Jurkat, Clone E6-1 (cell line): ENCODE measurements at regions not wholly inside any gene's neighbourhood (a gene's known extent, or its start where the extent isn't known, plus 50 kb on each side); places are given as distances from the start of the nearest gene placed in this dataset.
A peak's percentile ranks its signal among the peaks of the same experiment; 100 is the strongest.
"Not testable (repeated sequence)": the region's sequence is repeated elsewhere in the genome, so short reads cannot be mapped to it uniquely, and the experiment has no call there.

Experiments used
- DNase-seq: peaks from one replicate; pipeline ENCODE4 v3.0.0-alpha.2; 2011; ENCODE audit warnings: low read depth, low spot score
- H3K4me3 ChIP-seq: 2 replicates; pipeline ENCODE4 v1.5.1; 2011; ENCODE audit warnings: mild to moderate bottlenecking, low read length, control low read depth, moderate library complexity

- DNase-seq, result peak; percentile 80
- no peak overlapping the region for H3K4me3 ChIP-seq
These were observed 253.1 kb upstream of the BTG1 start for GRCh38 chr12:92398565-92399309.

- no peak overlapping the region for H3K4me3 ChIP-seq
- DNase-seq, result no peak
These were observed 251.1 kb upstream of the BTG1 start for GRCh38 chr12:92396647-92397252.

GRCh38 chr12:92395322-92395721 lies 249.7 kb upstream of the BTG1 start:
- H3K4me3 ChIP-seq, result no peak overlapping the region
- DNase-seq, result no peak

- no peak overlapping the region for H3K4me3 ChIP-seq
- DNase-seq, result no peak
These were observed 249.2 kb upstream of the BTG1 start for GRCh38 chr12:92394895-92395294.

- no peak for DNase-seq
- no peak overlapping the region for H3K4me3 ChIP-seq
These were observed 247.9 kb upstream of the BTG1 start for GRCh38 chr12:92393504-92393903.

GRCh38 chr12:92391726-92392125 lies 246.1 kb upstream of the BTG1 start:
- not testable (repeated sequence) for DNase-seq, H3K4me3 ChIP-seq

- no peak overlapping the region for H3K4me3 ChIP-seq
- no peak for DNase-seq
These were observed 243.8 kb upstream of the BTG1 start for GRCh38 chr12:92389466-92389865.

GRCh38 chr12:92385296-92385695 lies 239.7 kb upstream of the BTG1 start:
- H3K4me3 ChIP-seq, result no peak overlapping the region
- no peak for DNase-seq

GRCh38 chr12:92384571-92384970 lies 238.9 kb upstream of the BTG1 start:
- no peak for DNase-seq
- H3K4me3 ChIP-seq, result no peak overlapping the region

- no peak overlapping the region for H3K4me3 ChIP-seq
- no peak for DNase-seq
These were observed 236.8 kb upstream of the BTG1 start for GRCh38 chr12:92382383-92382878.

GRCh38 chr12:92381856-92382255 lies 236.2 kb upstream of the BTG1 start:
- no peak overlapping the region for H3K4me3 ChIP-seq

GRCh38 chr12:92378682-92379479 lies 233.2 kb upstream of the BTG1 start:
- peak; percentile 64 for DNase-seq
- no peak overlapping the region for H3K4me3 ChIP-seq

More at GRCh38 chr12:92381856-92382255, 236.2 kb upstream of the BTG1 start:
- no peak for DNase-seq

- not testable (repeated sequence) for H3K4me3 ChIP-seq, DNase-seq
These were observed 229.9 kb upstream of the BTG1 start for GRCh38 chr12:92375504-92375903.

- no peak overlapping the region for H3K4me3 ChIP-seq
- no peak for DNase-seq
These were observed 225.2 kb upstream of the BTG1 start for GRCh38 chr12:92370828-92371227.

- no peak for DNase-seq
- no peak overlapping the region for H3K4me3 ChIP-seq
These were observed 224.0 kb upstream of the BTG1 start for GRCh38 chr12:92369636-92370035.

GRCh38 chr12:92369056-92369455 lies 223.4 kb upstream of the BTG1 start:
- no peak overlapping the region for H3K4me3 ChIP-seq
- no peak for DNase-seq

- H3K4me3 ChIP-seq, result no peak overlapping the region
- no peak for DNase-seq
These were observed 220.2 kb upstream of the BTG1 start for GRCh38 chr12:92365836-92366235.

GRCh38 chr12:92365333-92365732 lies 219.7 kb upstream of the BTG1 start:
- H3K4me3 ChIP-seq, result no peak overlapping the region
- DNase-seq, result no peak

GRCh38 chr12:92363295-92364146 lies 217.9 kb upstream of the BTG1 start:
- peak; percentile 98 for DNase-seq
- peak overlapping the region; percentile 37 for H3K4me3 ChIP-seq
